ENCODE measurements at regions not wholly inside any gene's neighbourhood (a gene's known extent, or its start where the extent isn't known, plus 50 kb on each side); places are given as distances from the start of the nearest gene placed in this dataset.

- H3K4me2 ChIP-seq (ENCODE audit: low read length), result no peak overlapping the region
- no peaks in the 10 kb centered on the region for H3K36me3 ChIP-seq (ENCODE audit: control insufficient read depth in 1 of 2, insufficient read depth in 2 of 2, low read length in 2 of 2)
- no peak for TF ChIP-seq CTCF (IDR thresholded peaks at IDR 0.05 in 2 of 3, conservative IDR thresholded peaks at IDR 0.05 in 1 of 3; ENCODE audit: borderline replicate concordance in 1 of 3, insufficient read depth in 1 of 3, low read depth in 2 of 3, low read length in 2 of 3)
- TF ChIP-seq CEBPB (IDR thresholded peaks at IDR 0.05; ENCODE audit: low read depth), result no peak
- TF ChIP-seq TCF7L2 (IDR thresholded peaks at IDR 0.05; ENCODE audit: borderline replicate concordance, extremely low read depth, insufficient read depth, insufficient read length), result no peak
- TF ChIP-seq REST (IDR thresholded peaks at IDR 0.05; ENCODE audit: low read depth), result no peak
- TF ChIP-seq ZFX (IDR thresholded peaks at IDR 0.05), result no peak
- TF ChIP-seq FOSL1 (IDR thresholded peaks at IDR 0.05; ENCODE audit: low read depth), result no peak
- TF ChIP-seq CBX3 (IDR thresholded peaks at IDR 0.05; ENCODE audit: low read depth), result no peak
- no peak for TF ChIP-seq ATF3 (IDR thresholded peaks at IDR 0.05)
- TF ChIP-seq ZNF274 (IDR thresholded peaks at IDR 0.05; ENCODE audit: low read depth, low read length), result no peak
- no TSS peak for BruUV-seq (replicated peaks)
- H3K4me1 ChIP-seq (ENCODE audit: control insufficient read depth in 1 of 2, insufficient read depth in 2 of 2, low read length in 2 of 2), result no peaks in the 10 kb centered on the region
- no peaks in the 10 kb centered on the region for H3K9me3 ChIP-seq (ENCODE audit: control insufficient read depth in 1 of 2, insufficient read depth in 1 of 2, low read depth in 1 of 2, low read length in 2 of 2)
- H2AFZ ChIP-seq (ENCODE audit: low read depth, low read length, poor library complexity, severe bottlenecking), result no peak overlapping the region
- no peak for ATAC-seq
- H3K27ac ChIP-seq (ENCODE audit: low read depth, low read length), result no peak overlapping the region
- H3K79me2 ChIP-seq (ENCODE audit: insufficient read depth, low read length), result no peaks in the 10 kb centered on the region
- ChIA-PET CTCF (no interaction called here), RAD21 (ENCODE audit: low non-redundant PET in 1 of 2, low total read pairs in 2 of 2, uncharacterized antibody in 2 of 2, unreplicated experiment in 2 of 2) (no interaction called here), POLR2A (no interaction called here)
- no peaks in the 10 kb centered on the region for H3K27me3 ChIP-seq (ENCODE audit: insufficient read depth, low read length)
- no peaks in the 10 kb centered on the region for H4K20me1 ChIP-seq (ENCODE audit: insufficient read depth)
- no peak overlapping the region for H3K9ac ChIP-seq (ENCODE audit: low read length)
- peaks cover 4% of the 10 kb centered on the region; the same call in 1 of the 2 replicates for H3K9me2 ChIP-seq (ENCODE audit: insufficient read depth)
- intact Hi-C loops (cut with micrococcal nuclease), result no loop called here
- H3K4me3 ChIP-seq (replicated peaks in 1 of 2; ENCODE audit: low read depth in 1 of 2, low read length in 2 of 2), result no peak overlapping the region
- no peak for DNase-seq (ENCODE audit: low read depth, low spot score)
These were observed 532.5 kb upstream of the SLC39A10 start for GRCh38 chr2:195124391-195125079.

Measured in HCT116 (cell line).